ENCODE measurements at regions not wholly inside any gene's neighbourhood (a gene's known extent, or its start where the extent isn't known, plus 50 kb on each side); places are given as distances from the start of the nearest gene placed in this dataset.

DNA sequence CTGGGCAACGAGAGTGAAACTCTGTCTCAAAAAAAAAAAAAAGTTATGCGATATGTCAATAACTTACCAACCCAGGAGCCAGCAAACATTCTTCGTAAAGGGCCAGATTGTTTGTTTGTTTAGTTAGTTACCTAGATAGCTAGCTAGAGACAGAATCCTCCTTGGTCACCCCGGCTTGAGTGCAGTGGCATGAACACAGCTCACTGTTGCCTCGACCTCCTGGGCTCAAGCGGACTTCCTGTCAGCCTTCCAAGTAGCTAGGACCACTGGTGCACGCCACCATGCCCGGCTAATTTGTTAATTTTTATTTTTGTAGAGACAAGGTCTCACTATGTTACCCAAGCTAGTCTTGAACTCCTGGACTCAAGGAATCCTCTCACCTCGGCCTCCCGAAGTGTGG, 113.0 kb downstream of the LITAF start:
- no peak overlapping the region for H3K4me3 ChIP-seq (ENCODE audit: insufficient read depth, low read depth, low read length, poor library complexity, severe bottlenecking)
- no peaks in the 10 kb centered on the region for H3K36me3 ChIP-seq (ENCODE audit: control insufficient read depth, insufficient read depth, low read length)
- H3K9me3 ChIP-seq (ENCODE audit: control insufficient read depth, low read length), result no peaks in the 10 kb centered on the region
- H3K27ac ChIP-seq (ENCODE audit: insufficient read depth, low read length, poor library complexity, severe bottlenecking), result no peak overlapping the region
- DNase-seq, result no peak
- no peaks in the 10 kb centered on the region for H3K27me3 ChIP-seq (replicated peaks; ENCODE audit: control insufficient read depth, insufficient read depth, low read length, poor library complexity, severe bottlenecking)
- H3K4me1 ChIP-seq (ENCODE audit: control insufficient read depth, insufficient read depth, low read length, poor library complexity, severe bottlenecking), result no peaks in the 10 kb centered on the region

DNA sequence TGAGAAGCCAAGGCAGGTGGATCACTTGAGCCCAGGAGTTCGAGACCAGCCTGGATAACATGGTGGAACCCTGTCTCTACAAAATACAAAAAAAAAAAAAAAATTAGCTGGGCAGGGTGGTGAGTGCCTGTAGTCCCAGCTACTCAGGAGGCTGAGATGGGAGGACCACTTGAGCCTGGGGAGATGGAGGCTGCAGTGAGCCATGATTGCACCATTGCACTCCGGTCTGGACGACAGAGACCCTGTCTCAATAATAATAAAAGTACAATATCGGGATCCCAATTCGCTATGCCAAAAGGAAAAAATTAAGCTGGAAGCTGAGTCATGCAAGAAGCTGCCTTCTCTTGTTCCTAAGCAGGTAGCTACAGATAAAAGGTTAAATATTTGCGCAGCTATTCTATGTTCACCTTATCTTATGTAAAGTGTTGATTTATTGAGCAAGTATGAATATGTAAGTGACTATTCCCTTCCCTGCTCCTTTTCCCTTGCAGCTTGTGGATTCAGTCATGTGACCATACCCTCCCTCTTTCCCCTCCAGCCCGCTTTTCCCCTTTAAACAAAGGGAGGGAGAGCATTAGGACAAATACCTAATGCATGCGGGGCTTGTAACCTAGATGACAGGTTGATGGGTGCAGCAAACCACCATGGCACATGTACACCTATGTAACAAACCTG, 112.0 kb downstream of the LITAF start:
- Histone ChIP-seq H3K27ac (ENCODE audit: insufficient read depth, low read length, poor library complexity, severe bottlenecking) (no peak overlapping the region), H3K9me3 (ENCODE audit: control insufficient read depth, low read length) (no peaks in the 10 kb centered on the region), H3K4me3 (ENCODE audit: insufficient read depth, low read depth, low read length, poor library complexity, severe bottlenecking) (no peak overlapping the region), H3K4me1 (ENCODE audit: control insufficient read depth, insufficient read depth, low read length, poor library complexity, severe bottlenecking) (no peaks in the 10 kb centered on the region), H3K36me3 (ENCODE audit: control insufficient read depth, insufficient read depth, low read length) (no peaks in the 10 kb centered on the region), H3K27me3 (replicated peaks; ENCODE audit: control insufficient read depth, insufficient read depth, low read length, poor library complexity, severe bottlenecking) (no peaks in the 10 kb centered on the region)
- no peak for DNase-seq

DNA sequence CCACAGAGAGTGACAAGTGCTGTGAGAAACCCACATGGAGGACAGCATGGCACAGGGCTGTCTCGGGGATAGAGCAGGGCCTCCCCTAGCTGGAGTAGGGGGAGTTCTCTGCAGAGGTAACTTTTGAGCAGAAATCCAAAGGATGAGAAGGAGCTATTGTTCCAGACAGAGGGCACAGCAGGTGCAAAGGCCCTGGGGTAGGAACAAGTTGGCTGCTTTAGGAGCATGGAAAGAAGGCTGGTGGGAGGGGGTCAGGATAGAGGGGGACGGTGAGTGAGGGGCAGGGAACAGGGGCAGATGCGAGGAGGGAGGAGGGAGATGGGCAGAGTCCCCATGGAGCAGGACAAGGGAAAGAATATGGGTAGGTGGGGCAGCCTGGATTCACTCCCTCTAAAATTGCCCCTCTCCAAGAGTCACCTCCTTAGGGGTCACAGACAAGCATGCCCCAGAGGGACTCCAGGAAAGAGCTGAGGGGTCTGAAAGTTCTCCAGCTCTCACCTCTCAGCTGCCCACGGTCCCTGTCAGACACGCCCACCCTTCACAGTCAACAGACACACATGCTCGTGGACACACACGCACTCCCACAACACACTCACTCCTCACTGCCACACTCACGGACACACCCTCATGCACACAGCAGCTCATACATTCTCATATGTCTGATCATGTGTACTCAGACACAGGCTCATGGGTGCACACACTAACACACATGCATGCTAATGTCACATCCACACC, 110.7 kb downstream of the LITAF start:
- no peak overlapping the region for H3K4me3 ChIP-seq (ENCODE audit: insufficient read depth, low read depth, low read length, poor library complexity, severe bottlenecking)
- H3K9me3 ChIP-seq (ENCODE audit: control insufficient read depth, low read length), result peaks cover 3% of the 10 kb centered on the region
- H3K36me3 ChIP-seq (ENCODE audit: control insufficient read depth, insufficient read depth, low read length), result no peaks in the 10 kb centered on the region
- no peak overlapping the region for H3K27ac ChIP-seq (ENCODE audit: insufficient read depth, low read length, poor library complexity, severe bottlenecking)
- H3K4me1 ChIP-seq (ENCODE audit: control insufficient read depth, insufficient read depth, low read length, poor library complexity, severe bottlenecking), result no peaks in the 10 kb centered on the region
- DNase-seq, result no peak
- no peaks in the 10 kb centered on the region for H3K27me3 ChIP-seq (replicated peaks; ENCODE audit: control insufficient read depth, insufficient read depth, low read length, poor library complexity, severe bottlenecking)

DNA sequence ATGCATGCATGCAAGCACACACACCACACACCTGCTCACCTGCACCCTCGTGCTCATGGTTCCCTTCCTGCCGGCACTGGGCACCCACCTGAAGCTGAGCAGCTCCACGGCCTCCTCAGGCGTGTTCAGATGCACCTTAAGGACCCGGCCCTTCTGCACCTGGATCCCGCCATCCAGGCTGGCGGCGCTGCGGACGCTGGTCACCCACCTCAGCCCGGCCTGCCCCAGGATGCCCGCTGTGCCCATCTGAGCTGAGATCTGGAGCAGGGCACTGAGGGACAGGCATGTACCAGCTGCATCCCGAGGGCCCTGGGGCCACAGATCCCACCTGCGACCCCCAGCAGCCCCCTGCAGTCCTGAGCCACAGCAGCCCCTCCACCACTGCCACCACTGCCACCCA, 110.0 kb downstream of the LITAF start:
- Histone ChIP-seq H3K9me3 (ENCODE audit: control insufficient read depth, low read length) (peaks cover 3% of the 10 kb centered on the region), H3K4me1 (ENCODE audit: control insufficient read depth, insufficient read depth, low read length, poor library complexity, severe bottlenecking) (no peaks in the 10 kb centered on the region), H3K36me3 (ENCODE audit: control insufficient read depth, insufficient read depth, low read length) (no peaks in the 10 kb centered on the region)

DNA sequence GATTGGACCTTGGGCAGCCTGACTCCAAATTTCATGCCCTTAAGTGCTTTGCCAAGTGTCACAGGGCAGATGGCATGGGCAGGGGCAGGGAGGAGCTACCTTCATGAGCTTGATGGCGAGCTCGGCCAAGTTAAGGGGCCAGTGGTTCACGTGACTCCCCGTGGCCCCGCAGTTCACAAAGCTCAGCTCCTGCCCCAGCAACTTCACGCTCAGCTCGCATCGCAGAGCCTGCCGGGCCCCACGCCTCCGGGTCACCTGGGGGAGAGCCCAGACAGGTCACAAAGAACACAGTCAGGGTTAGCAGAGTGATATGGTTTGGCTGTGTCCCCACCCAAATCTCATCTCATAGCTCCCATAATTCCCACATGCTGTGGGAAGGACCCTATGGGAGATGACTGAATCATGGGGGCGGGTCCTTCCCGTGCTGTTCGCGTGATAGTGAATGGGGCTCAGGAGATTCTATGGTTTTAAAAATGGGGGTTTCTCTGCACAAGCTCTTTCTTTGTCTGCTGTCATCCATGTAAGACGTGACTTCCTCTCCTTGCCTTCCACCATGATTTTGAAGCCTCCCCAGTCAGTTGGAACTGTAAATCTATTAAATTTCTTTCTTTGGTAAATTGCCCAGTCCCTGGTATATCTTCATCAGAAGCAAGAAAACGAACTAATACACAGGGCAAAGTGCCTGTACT, 108.1 kb downstream of the LITAF start:
- H3K36me3 ChIP-seq (ENCODE audit: control insufficient read depth, insufficient read depth, low read length), result no peaks in the 10 kb centered on the region
- no peak overlapping the region for H3K27ac ChIP-seq (ENCODE audit: insufficient read depth, low read length, poor library complexity, severe bottlenecking)
- peaks cover 3% of the 10 kb centered on the region for H3K9me3 ChIP-seq (ENCODE audit: control insufficient read depth, low read length)
- H3K4me3 ChIP-seq (ENCODE audit: insufficient read depth, low read depth, low read length, poor library complexity, severe bottlenecking), result no peak overlapping the region
- DNase-seq, result no peak
- H3K27me3 ChIP-seq (replicated peaks; ENCODE audit: control insufficient read depth, insufficient read depth, low read length, poor library complexity, severe bottlenecking), result no peaks in the 10 kb centered on the region
- H3K4me1 ChIP-seq (ENCODE audit: control insufficient read depth, insufficient read depth, low read length, poor library complexity, severe bottlenecking), result no peaks in the 10 kb centered on the region

More for the DNA sequence above, 110.0 kb downstream of the LITAF start:
- no peaks in the 10 kb centered on the region for H3K27me3 ChIP-seq (replicated peaks; ENCODE audit: control insufficient read depth, insufficient read depth, low read length, poor library complexity, severe bottlenecking)
- no peak for DNase-seq
- no peak overlapping the region for H3K4me3 ChIP-seq (ENCODE audit: insufficient read depth, low read depth, low read length, poor library complexity, severe bottlenecking)
- H3K27ac ChIP-seq (ENCODE audit: insufficient read depth, low read length, poor library complexity, severe bottlenecking), result no peak overlapping the region

DNA sequence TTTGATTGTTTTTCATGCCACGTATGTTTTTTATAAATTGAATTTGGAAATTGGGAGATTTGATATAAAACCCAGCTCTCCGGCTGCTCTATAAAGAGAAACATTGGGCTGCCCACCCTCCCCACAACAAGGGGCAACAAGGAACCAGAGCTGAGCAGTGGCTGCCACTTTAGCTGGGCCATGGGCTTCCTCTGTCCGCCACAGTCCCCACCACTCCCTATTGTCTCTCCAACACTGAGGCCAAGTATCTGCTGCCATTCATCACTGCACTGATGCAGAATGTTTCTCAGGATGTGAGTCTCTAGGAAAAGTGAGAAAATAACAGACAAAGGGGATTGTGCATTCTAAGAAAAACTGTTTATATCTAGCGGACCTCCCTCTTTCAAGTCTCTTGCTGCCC, 106.8 kb downstream of the LITAF start:
- Histone ChIP-seq H3K4me1 (ENCODE audit: control insufficient read depth, insufficient read depth, low read length, poor library complexity, severe bottlenecking) (no peaks in the 10 kb centered on the region), H3K4me3 (ENCODE audit: insufficient read depth, low read depth, low read length, poor library complexity, severe bottlenecking) (no peak overlapping the region), H3K36me3 (ENCODE audit: control insufficient read depth, insufficient read depth, low read length) (no peaks in the 10 kb centered on the region), H3K9me3 (ENCODE audit: control insufficient read depth, low read length) (peaks cover 3% of the 10 kb centered on the region), H3K27ac (ENCODE audit: insufficient read depth, low read length, poor library complexity, severe bottlenecking) (no peak overlapping the region), H3K27me3 (replicated peaks; ENCODE audit: control insufficient read depth, insufficient read depth, low read length, poor library complexity, severe bottlenecking) (no peaks in the 10 kb centered on the region)
- no peak for DNase-seq

DNA sequence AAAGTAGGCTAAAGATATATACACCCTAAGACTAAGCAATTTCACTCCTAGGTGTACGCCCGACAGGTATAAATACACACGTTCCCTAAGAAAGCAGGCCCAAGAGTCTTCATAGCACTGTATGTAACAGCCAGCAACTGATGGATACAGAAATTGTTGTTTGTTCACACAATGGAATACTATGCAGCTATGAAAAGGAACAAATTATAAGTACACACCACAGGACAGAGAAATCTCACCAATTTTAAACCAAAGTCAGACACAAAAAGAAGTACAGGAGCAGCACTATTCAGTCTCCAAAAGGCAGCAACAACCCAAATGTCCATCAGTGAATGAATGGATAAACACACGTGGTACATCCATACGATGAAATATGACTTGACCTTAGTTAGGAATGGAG, 106.1 kb downstream of the LITAF start:
- Histone ChIP-seq H3K4me1 (ENCODE audit: control insufficient read depth, insufficient read depth, low read length, poor library complexity, severe bottlenecking) (no peaks in the 10 kb centered on the region), H3K27me3 (replicated peaks; ENCODE audit: control insufficient read depth, insufficient read depth, low read length, poor library complexity, severe bottlenecking) (no peaks in the 10 kb centered on the region), H3K27ac (ENCODE audit: insufficient read depth, low read length, poor library complexity, severe bottlenecking) (no peak overlapping the region), H3K9me3 (ENCODE audit: control insufficient read depth, low read length) (peaks cover 3% of the 10 kb centered on the region), H3K36me3 (ENCODE audit: control insufficient read depth, insufficient read depth, low read length) (no peaks in the 10 kb centered on the region), H3K4me3 (ENCODE audit: insufficient read depth, low read depth, low read length, poor library complexity, severe bottlenecking) (no peak overlapping the region)
- DNase-seq, result no peak

DNA sequence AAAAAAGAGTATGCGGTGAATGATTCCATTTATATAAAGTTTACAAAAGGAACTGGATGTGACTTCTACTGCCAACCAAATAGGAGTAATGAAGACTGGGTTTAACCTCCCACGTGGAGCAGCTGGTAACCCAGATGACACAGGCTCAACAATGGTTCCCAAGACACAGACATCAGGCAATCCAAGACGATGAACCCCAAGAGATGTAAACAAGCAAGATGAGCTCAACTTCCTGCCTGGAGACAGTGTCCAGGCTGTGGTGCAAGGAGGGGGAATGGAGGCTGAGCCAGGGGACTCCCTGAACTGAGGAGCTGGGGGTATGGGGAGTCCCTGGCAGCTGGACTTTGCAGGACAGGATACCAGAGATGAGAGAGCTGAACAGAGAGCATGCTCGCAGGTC, 104.7 kb downstream of the LITAF start:
- Histone ChIP-seq H3K9me3 (ENCODE audit: control insufficient read depth, low read length) (peaks cover 3% of the 10 kb centered on the region), H3K36me3 (ENCODE audit: control insufficient read depth, insufficient read depth, low read length) (no peaks in the 10 kb centered on the region), H3K4me1 (ENCODE audit: control insufficient read depth, insufficient read depth, low read length, poor library complexity, severe bottlenecking) (no peaks in the 10 kb centered on the region), H3K27me3 (replicated peaks; ENCODE audit: control insufficient read depth, insufficient read depth, low read length, poor library complexity, severe bottlenecking) (no peaks in the 10 kb centered on the region), H3K4me3 (ENCODE audit: insufficient read depth, low read depth, low read length, poor library complexity, severe bottlenecking) (no peak overlapping the region), H3K27ac (ENCODE audit: insufficient read depth, low read length, poor library complexity, severe bottlenecking) (no peak overlapping the region)
- DNase-seq, result no peak

DNA sequence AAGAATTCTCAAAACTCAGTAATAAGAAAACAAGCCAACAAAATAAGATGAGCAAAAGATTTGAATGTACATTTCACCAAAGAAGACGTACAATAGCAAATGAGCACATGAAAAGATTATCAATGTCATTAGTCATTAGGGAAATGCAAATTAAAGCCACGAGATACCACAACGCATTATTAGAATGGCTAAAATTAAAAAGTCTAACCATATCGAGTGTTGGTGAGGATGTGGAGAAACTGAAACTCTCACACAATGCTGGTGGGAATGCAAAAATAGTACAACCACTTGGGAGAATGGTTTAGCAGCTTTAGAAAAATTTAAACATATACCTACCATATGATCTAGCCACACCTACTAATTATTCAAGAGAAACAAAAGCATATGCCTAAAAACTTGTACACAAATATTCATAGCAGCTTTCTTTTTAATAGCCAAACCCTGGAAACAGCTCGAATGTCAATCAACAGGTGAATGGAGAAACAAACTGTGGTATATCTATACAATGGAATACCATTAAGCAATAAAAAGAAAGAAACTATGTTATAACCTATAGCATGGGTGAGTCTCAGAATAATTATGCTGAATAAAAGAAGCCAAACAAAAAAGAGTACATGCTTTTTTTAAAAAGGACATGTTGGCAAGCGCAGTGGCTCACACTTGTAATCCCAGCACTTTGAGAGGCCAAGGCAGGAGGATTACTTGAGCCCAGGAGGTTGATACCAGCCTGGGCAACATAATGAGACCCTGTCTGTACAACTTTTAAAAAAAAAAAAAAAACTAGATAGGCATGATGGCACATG, 103.6 kb downstream of the LITAF start:
- no peaks in the 10 kb centered on the region for H3K36me3 ChIP-seq (ENCODE audit: control insufficient read depth, insufficient read depth, low read length)
- H3K4me1 ChIP-seq (ENCODE audit: control insufficient read depth, insufficient read depth, low read length, poor library complexity, severe bottlenecking), result no peaks in the 10 kb centered on the region
- H3K4me3 ChIP-seq (ENCODE audit: insufficient read depth, low read depth, low read length, poor library complexity, severe bottlenecking), result no peak overlapping the region
- H3K9me3 ChIP-seq (ENCODE audit: control insufficient read depth, low read length), result peaks cover 3% of the 10 kb centered on the region
- no peak for DNase-seq
- no peak overlapping the region for H3K27ac ChIP-seq (ENCODE audit: insufficient read depth, low read length, poor library complexity, severe bottlenecking)
- H3K27me3 ChIP-seq (replicated peaks; ENCODE audit: control insufficient read depth, insufficient read depth, low read length, poor library complexity, severe bottlenecking), result no peaks in the 10 kb centered on the region
